GM12872 (cell line): ENCODE measurements at regions not wholly inside any gene's neighbourhood (a gene's known extent, or its start where the extent isn't known, plus 50 kb on each side); places are given as distances from the start of the nearest gene placed in this dataset.

ENCODE experiments used
- TF ChIP-seq, protein P1 (sequence below): IDR thresholded peaks from 3 replicates; pipeline ENCODE4 v1.5.1; 2011; ENCODE audit warnings: low read depth, mild to moderate bottlenecking, low read length, moderate library complexity; ENCODE audit not compliant: insufficient read depth

- TF ChIP-seq, protein P1, sequence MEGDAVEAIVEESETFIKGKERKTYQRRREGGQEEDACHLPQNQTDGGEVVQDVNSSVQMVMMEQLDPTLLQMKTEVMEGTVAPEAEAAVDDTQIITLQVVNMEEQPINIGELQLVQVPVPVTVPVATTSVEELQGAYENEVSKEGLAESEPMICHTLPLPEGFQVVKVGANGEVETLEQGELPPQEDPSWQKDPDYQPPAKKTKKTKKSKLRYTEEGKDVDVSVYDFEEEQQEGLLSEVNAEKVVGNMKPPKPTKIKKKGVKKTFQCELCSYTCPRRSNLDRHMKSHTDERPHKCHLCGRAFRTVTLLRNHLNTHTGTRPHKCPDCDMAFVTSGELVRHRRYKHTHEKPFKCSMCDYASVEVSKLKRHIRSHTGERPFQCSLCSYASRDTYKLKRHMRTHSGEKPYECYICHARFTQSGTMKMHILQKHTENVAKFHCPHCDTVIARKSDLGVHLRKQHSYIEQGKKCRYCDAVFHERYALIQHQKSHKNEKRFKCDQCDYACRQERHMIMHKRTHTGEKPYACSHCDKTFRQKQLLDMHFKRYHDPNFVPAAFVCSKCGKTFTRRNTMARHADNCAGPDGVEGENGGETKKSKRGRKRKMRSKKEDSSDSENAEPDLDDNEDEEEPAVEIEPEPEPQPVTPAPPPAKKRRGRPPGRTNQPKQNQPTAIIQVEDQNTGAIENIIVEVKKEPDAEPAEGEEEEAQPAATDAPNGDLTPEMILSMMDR, result no peak
Measured at GRCh38 chr18:61149786-61150185, 183.4 kb upstream of the CDH20 start.

DNA sequence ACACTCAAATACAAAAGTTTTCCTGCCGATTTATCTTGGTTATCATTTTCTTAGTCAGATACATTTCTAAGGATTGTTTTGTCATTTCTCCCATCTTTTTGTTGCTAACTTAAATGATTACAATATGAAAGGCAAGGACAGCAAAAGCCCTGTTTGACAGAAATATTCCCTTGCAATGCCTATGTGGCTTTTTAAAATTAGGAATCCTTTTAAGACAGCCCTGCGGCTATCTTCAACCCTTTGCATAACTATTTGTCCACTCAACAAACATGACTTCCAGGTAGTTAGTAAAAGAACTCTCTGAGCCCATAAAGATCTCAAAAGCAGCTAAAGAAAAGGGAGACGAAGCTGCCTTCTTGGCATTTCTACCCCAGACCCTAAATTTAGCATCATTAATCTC is 179.7 kb upstream of the CDH20 start:
- TF ChIP-seq, protein P1, result no peak

DNA sequence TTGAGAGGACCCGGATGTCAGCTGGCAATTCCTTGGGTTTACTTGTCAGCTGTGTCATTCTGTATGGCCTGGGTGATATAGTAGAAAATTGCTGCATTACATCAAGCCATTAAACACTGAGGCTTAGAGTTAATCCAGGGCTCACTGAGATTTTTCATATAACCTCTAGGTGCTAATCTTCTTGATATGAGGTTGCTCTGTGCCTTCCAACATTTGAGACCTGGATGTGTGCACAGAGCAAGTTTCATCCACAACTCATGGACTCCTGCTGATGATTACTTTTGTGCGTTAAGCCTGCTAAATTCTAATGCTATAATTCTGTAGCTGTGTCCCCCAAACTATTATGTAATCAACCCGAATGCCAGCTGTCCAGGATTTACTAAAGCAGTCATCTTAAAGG is 178.4 kb upstream of the CDH20 start:
- TF ChIP-seq, protein P1, result no peak

GRCh38 chr18:61155586-61155985 is 177.6 kb upstream of the CDH20 start:
- TF ChIP-seq, protein P1, result no peak

DNA sequence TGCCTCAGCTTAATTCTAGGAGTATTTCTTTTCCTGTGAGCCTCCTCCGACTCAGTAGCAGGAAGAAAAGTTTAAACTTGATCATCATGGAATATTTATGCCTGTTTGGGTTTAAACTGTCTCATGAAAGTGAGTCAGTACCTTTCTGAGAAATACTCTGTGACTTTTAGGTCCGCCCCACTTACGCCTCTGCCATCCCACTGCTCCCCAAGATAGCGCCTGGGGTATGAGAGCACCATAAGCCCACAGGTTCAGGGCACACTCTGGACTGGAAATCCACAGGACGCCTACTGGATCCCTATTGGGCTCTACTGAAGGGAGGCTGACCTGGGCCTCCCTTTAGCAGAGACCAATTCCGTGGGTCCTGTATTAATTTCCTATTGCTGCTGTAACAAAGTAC is 175.8 kb upstream of the CDH20 start:
- TF ChIP-seq, protein P1, result no peak

DNA sequence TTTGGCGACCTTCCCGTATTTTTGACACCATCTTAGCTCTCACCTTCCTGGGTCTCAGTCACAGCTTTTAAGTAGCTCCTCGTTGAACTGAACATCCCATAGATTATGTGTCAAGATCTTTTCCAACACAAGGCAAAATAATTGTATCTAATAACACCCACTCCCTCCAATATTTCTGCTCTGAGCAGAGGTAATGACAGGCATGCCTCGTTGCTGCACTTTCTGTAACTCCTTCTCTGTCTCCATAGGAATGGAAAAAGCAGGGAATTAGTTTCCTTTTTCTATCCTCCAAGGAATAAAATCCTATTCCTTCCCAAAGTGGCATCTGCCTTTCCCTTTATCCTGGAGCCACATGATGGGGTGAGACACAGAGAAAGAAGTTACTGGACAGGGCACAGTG is 174.0 kb upstream of the CDH20 start:
- TF ChIP-seq, protein P1, result no peak

GRCh38 chr18:61164321-61164720 is 168.9 kb upstream of the CDH20 start:
- TF ChIP-seq, protein P1, result no peak

DNA sequence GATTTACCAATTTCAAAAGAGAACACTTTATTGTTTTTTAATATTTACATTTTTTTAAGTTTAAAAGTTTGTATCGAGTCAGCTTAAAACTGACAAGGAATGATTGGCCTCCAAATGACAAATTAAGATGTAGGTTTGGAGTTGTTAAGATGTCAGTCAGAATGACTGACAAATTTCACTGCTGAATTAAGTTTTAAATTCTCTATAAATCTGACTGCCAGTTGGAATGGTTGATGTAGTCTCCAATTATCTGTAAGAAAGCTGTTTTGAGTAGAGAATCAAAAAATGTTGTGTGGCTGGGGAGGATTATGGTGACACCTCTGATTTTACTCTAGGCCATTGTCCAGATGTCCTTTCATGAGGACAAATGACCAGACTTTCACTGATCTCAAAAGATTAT is 165.3 kb upstream of the CDH20 start:
- TF ChIP-seq, protein P1, result no peak
